22Rv1 (cell line): ENCODE measurements at regions not wholly inside any gene's neighbourhood (a gene's known extent, or its start where the extent isn't known, plus 50 kb on each side); places are given as distances from the start of the nearest gene placed in this dataset.

Experiments used
- ZFX ChIP-seq: fragments of 450-650 bp; IDR thresholded peaks from 2 replicates; pipeline ENCODE4 v1.6.1; 2017; ENCODE audit warnings: antibody characterized with exemption, borderline replicate concordance
- TF ChIP-seq, protein P1 (sequence below): fragments of 450-650 bp; IDR thresholded peaks from 2 replicates; pipeline ENCODE4 v1.5.1; 2017; ENCODE audit warnings: mild to moderate bottlenecking

DNA sequence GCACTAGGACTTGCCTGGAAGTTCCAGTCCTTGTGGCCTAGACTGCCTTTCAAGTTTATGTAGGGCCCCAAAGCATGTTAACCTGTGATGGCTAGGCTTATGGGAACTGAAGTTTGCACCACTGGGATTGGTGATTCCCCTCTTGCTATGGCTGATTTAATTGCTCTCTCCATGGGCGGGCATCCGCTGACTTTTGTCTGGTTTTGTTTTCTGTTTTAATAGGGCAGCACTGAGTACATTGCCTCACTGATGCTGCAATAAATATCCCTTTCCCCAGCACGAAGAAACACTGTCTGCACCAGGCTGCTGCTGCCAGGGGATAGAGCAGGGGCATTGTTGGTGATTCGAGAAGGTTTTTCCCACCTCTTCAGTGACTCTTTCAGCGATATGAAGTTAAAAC lies 73.3 kb upstream of the PDE4B start:
- TF ChIP-seq, protein P1, sequence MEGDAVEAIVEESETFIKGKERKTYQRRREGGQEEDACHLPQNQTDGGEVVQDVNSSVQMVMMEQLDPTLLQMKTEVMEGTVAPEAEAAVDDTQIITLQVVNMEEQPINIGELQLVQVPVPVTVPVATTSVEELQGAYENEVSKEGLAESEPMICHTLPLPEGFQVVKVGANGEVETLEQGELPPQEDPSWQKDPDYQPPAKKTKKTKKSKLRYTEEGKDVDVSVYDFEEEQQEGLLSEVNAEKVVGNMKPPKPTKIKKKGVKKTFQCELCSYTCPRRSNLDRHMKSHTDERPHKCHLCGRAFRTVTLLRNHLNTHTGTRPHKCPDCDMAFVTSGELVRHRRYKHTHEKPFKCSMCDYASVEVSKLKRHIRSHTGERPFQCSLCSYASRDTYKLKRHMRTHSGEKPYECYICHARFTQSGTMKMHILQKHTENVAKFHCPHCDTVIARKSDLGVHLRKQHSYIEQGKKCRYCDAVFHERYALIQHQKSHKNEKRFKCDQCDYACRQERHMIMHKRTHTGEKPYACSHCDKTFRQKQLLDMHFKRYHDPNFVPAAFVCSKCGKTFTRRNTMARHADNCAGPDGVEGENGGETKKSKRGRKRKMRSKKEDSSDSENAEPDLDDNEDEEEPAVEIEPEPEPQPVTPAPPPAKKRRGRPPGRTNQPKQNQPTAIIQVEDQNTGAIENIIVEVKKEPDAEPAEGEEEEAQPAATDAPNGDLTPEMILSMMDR: no peak
- no peak for TF ChIP-seq ZFX
